IMR-90 (cell line): ENCODE measurements at regions not wholly inside any gene's neighbourhood (a gene's known extent, or its start where the extent isn't known, plus 50 kb on each side); places are given as distances from the start of the nearest gene placed in this dataset.
A peak's percentile ranks its signal among the peaks of the same experiment; 100 is the strongest.

Experiments used
- ATAC-seq: fragments of 200-7000 bp; cut with Tn5 transposase; 2 replicates; pipeline ENCODE4 v1.9.1; 2020; ENCODE audit warnings: low read depth, mild to moderate bottlenecking, moderate library complexity
- BruUV-seq: library from RNA; stranded (reverse); fragments of 400-500 nt; replicated peaks from 2 replicates; lab custom pipeline; 2021; lab: Mats Ljungman, UMichigan
- CTCF ChIA-PET: fragments of 300-600 bp; formaldehyde crosslinking; extraction: SDS; loops from one replicate; lab custom pipeline; 2021; ENCODE audit warnings: antibody characterized with exemption; lab: Yijun Ruan, JAX
- POLR2A ChIA-PET: fragments of 300-600 bp; sonication (Branson Sonifier 250); formaldehyde crosslinking; loops from one replicate; lab custom pipeline; 2022; ENCODE audit warnings: antibody characterized with exemption; ENCODE audit not compliant: unreplicated experiment; lab: Charles Lee
- DNase-seq: peaks from one replicate; pipeline ENCODE4 v3.0.0; 2013
- H2AFZ ChIP-seq: replicated peaks from 2 replicates; pipeline ENCODE3; 2013; ENCODE audit warnings: low read length, mild to moderate bottlenecking; ENCODE audit not compliant: poor library complexity
- H2AK5ac ChIP-seq: 2 replicates; pipeline ENCODE4 v1.6.1; 2013; ENCODE audit warnings: low read depth, low read length, inconsistent platforms
- H2AK9ac ChIP-seq: replicated peaks from 2 replicates; pipeline ENCODE3; 2013; ENCODE audit warnings: mild to moderate bottlenecking, low read depth, low read length, moderate library complexity; ENCODE audit not compliant: poor library complexity
- H2BK120ac ChIP-seq: 2 replicates; pipeline ENCODE4 v1.6.1; 2013; ENCODE audit warnings: low read depth, low read length, inconsistent platforms
- H2BK15ac ChIP-seq: 3 replicates; pipeline ENCODE4 v1.6.1; 2013; ENCODE audit warnings: low read depth, low read length, inconsistent platforms
- H2BK20ac ChIP-seq: 2 replicates; pipeline ENCODE4 v1.6.1; 2013; ENCODE audit warnings: low read depth, mild to moderate bottlenecking, inconsistent platforms, low read length, moderate library complexity
- H2BK5ac ChIP-seq: 2 replicates; pipeline ENCODE4 v1.6.1; 2013; ENCODE audit warnings: mild to moderate bottlenecking, low read depth, low read length, inconsistent platforms; ENCODE audit not compliant: poor library complexity, severe bottlenecking
- H3K14ac ChIP-seq: replicated peaks from 2 replicates; pipeline ENCODE4 v1.6.1; 2013; ENCODE audit warnings: low read depth, low read length, inconsistent platforms
- H3K18ac ChIP-seq: 2 replicates; pipeline ENCODE4 v1.6.1; 2013; ENCODE audit warnings: low read depth, low read length, control low read depth
- H3K23ac ChIP-seq: 2 replicates; pipeline ENCODE4 v1.6.1; 2013; ENCODE audit warnings: low read depth, low read length, inconsistent platforms
- H3K27ac ChIP-seq: 2 replicates; pipeline ENCODE4 v1.5.1; 2013; ENCODE audit warnings: mild to moderate bottlenecking, control low read depth, low read length; ENCODE audit not compliant: insufficient read depth
- H3K27me3 ChIP-seq: 2 replicates; pipeline ENCODE4 v1.6.1; 2013; ENCODE audit warnings: low read length; ENCODE audit not compliant: control insufficient read depth, insufficient read depth
- H3K36me3 ChIP-seq: 2 replicates; pipeline ENCODE4 v1.6.1; 2013; ENCODE audit warnings: low read length, mixed read lengths; ENCODE audit not compliant: control insufficient read depth, insufficient read depth
- H3K4ac ChIP-seq: 2 replicates; pipeline ENCODE4 v1.6.1; 2013; ENCODE audit warnings: low read depth, low read length, inconsistent platforms
- H3K4me1 ChIP-seq: 2 replicates; pipeline ENCODE4 v1.6.1; 2013; ENCODE audit warnings: low read length, mixed read lengths; ENCODE audit not compliant: control insufficient read depth, insufficient read depth
- H3K4me2 ChIP-seq: 2 replicates; pipeline ENCODE4 v1.6.1; 2013; ENCODE audit warnings: low read depth, mild to moderate bottlenecking, control low read depth, low read length, moderate library complexity
- H3K4me3 ChIP-seq: 2 replicates; pipeline ENCODE4 v1.5.1; 2013; ENCODE audit warnings: low read depth, mild to moderate bottlenecking, control low read depth, low read length, moderate library complexity; ENCODE audit not compliant: insufficient read depth
- H3K56ac ChIP-seq: 2 replicates; pipeline ENCODE4 v1.6.1; 2013; ENCODE audit warnings: low read length, inconsistent platforms; ENCODE audit not compliant: insufficient read depth; ENCODE audit errors: extremely low read depth
- H3K79me1 ChIP-seq, 2 experiments: 2 replicates each; pipeline ENCODE4 v1.6.1; 2013; ENCODE audit warnings: low read length in 2 of 2, inconsistent platforms in 1 of 2, low read depth in 1 of 2
- H3K9ac ChIP-seq: 2 replicates; pipeline ENCODE4 v1.6.1; 2013; ENCODE audit warnings: low read depth, low read length, control low read depth
- H3K9me1 ChIP-seq: 2 replicates; pipeline ENCODE4 v1.6.1; 2013; ENCODE audit warnings: low read length, inconsistent platforms; ENCODE audit not compliant: insufficient read depth
- H3K9me3 ChIP-seq: 2 replicates; pipeline ENCODE4 v1.6.1; 2013; ENCODE audit warnings: low read length; ENCODE audit not compliant: control insufficient read depth, insufficient read depth
- H4K20me1 ChIP-seq: 2 replicates; pipeline ENCODE4 v1.6.1; 2013; ENCODE audit warnings: low read length, inconsistent platforms; ENCODE audit not compliant: insufficient read depth
- H4K5ac ChIP-seq: 2 replicates; pipeline ENCODE4 v1.6.1; 2013; ENCODE audit warnings: mild to moderate bottlenecking, low read depth, low read length, control low read depth
- H4K8ac ChIP-seq, 2 experiments: 2 replicates each; pipeline ENCODE4 v1.6.1; 2013; ENCODE audit warnings: low read depth in 2 of 2, low read length in 2 of 2, control low read depth in 1 of 2, inconsistent platforms in 1 of 2
- H4K91ac ChIP-seq: 2 replicates; pipeline ENCODE4 v1.6.1; 2013; ENCODE audit warnings: low read depth, low read length, inconsistent platforms; ENCODE audit not compliant: insufficient read depth
- BHLHE40 ChIP-seq: fragments of 150-350 bp; IDR thresholded peaks from 2 replicates; pipeline ENCODE4 v1.6.1; 2016; ENCODE audit warnings: mild to moderate bottlenecking, low read depth, low read length
- CEBPB ChIP-seq: IDR thresholded peaks from 2 replicates; pipeline ENCODE4 v1.6.1; 2012; ENCODE audit warnings: low read depth, low read length, improper control_type of control experiment
- CHD1 ChIP-seq: IDR thresholded peaks from 2 replicates; pipeline ENCODE4 v1.6.1; 2012; ENCODE audit warnings: low read depth, low read length, improper control_type of control experiment
- FOS ChIP-seq: fragments of 150-350 bp; IDR thresholded peaks from 2 replicates; pipeline ENCODE4 v1.6.1; 2016; ENCODE audit warnings: low read depth, low read length
- MAFK ChIP-seq: IDR thresholded peaks from 2 replicates; pipeline ENCODE4 v1.6.1; 2012; ENCODE audit warnings: low read depth, low read length, improper control_type of control experiment
- MAZ ChIP-seq: IDR thresholded peaks from 2 replicates; pipeline ENCODE4 v1.6.1; 2012; ENCODE audit warnings: low read depth, mild to moderate bottlenecking, low read length, improper control_type of control experiment, moderate library complexity, borderline replicate concordance
- MXI1 ChIP-seq: IDR thresholded peaks from 2 replicates; pipeline ENCODE4 v1.6.1; 2012; ENCODE audit warnings: low read depth, mild to moderate bottlenecking, low read length, moderate library complexity, borderline replicate concordance
- NFE2L2 ChIP-seq: fragments of 150-350 bp; IDR thresholded peaks from 2 replicates; pipeline ENCODE4 v1.6.1; 2016; ENCODE audit warnings: low read depth, mild to moderate bottlenecking, low read length
- POLR2A ChIP-seq: IDR thresholded peaks from 2 replicates; pipeline ENCODE4 v1.6.1; 2012; ENCODE audit warnings: mild to moderate bottlenecking, low read depth, low read length
- RAD21 ChIP-seq: IDR thresholded peaks from 2 replicates; pipeline ENCODE4 v1.6.1; 2012; ENCODE audit warnings: low read length, improper control_type of control experiment
- RCOR1 ChIP-seq: IDR thresholded peaks from 2 replicates; pipeline ENCODE4 v1.6.1; 2012; ENCODE audit warnings: mild to moderate bottlenecking, low read length, improper control_type of control experiment; ENCODE audit not compliant: insufficient replicate concordance
- RFX5 ChIP-seq: IDR thresholded peaks from 2 replicates; pipeline ENCODE4 v1.8.0; 2012; ENCODE audit warnings: low read depth, mild to moderate bottlenecking, low read length, moderate library complexity
- SMC3 ChIP-seq: fragments of 150-350 bp; IDR thresholded peaks from 2 replicates; pipeline ENCODE4 v1.6.1; 2016; ENCODE audit warnings: low read depth, mild to moderate bottlenecking, antibody characterized with exemption, low read length, moderate library complexity
- WGBS, 2 experiments: methylation state at CpG; one replicate each; pipeline versions ENCODE4 v1.1.5 to v1.1.7; 2013; ENCODE audit warnings: missing lambda C conversion rate in 2 of 2; ENCODE audit not compliant: insufficient read length in 1 of 2; ENCODE audit errors: extremely low coverage in 2 of 2; 5-methylcytosine and 5-hydroxymethylcytosine counted together
- dilution Hi-C: fragments of 300-500 bp; cut with HindIII; formaldehyde crosslinking; loops from one replicate; pipeline ENCODE4 v1.14.3; 2018; ENCODE audit warnings: low sequenced_read_pairs; ENCODE audit not compliant: unreplicated experiment
- in situ Hi-C: fragments of 300-500 bp; cut with MboI; formaldehyde crosslinking; loops from 3 replicates; pipeline ENCODE4 v1.14.3; 2019; ENCODE audit warnings: low sequenced_read_pairs, inconsistent platforms, mixed read lengths
- intact Hi-C: fragments of 100-400 bp; cut with micrococcal nuclease; formaldehyde crosslinking; loops from 2 replicates; pipeline ENCODE4 v1.10.0; 2022
- TF ChIP-seq, protein P1 (sequence below): fragments of 150-350 bp; IDR thresholded peaks from 2 replicates; pipeline ENCODE4 v1.6.1; 2016; ENCODE audit warnings: low read depth, mild to moderate bottlenecking, low read length, moderate library complexity, borderline replicate concordance
- TF ChIP-seq, protein P2 (sequence below): fragments of 150-350 bp; IDR thresholded peaks from 2 replicates; pipeline ENCODE4 v1.6.1; 2017; ENCODE audit warnings: mild to moderate bottlenecking, antibody characterized with exemption, low read length, low read depth
- TF ChIP-seq, protein P3 (sequence below): conservative IDR thresholded peaks from 2 replicates; pipeline ENCODE4 v1.5.1; 2012; ENCODE audit warnings: mild to moderate bottlenecking, low read depth, low read length, improper control_type of control experiment

DNA sequence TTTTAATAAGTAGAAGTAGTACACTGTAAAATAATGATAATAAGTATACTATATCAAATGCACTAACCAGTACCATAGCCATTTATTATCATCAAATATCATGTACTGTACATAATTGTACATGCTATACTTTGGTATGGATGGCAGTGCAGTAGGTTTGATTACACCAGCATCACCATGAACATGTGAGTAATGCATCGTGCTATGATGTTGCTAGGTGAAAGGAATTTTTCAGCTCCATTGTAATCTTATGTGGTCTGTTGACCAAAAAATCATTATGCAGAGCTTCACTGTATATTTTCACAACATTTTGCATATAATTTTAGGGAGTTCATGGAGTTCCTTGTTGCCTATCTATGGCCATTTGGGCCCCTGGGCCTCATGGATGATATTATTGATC lies 72.2 kb upstream of the HMHB1 start:
- no TSS peak for BruUV-seq
- Histone ChIP-seq H3K79me1 (no peaks in the 10 kb centered on the region), H2BK20ac (no peak overlapping the region), H3K4me1 (peaks cover 1% of the 10 kb centered on the region; the same call in 1 of the 2 replicates), H3K4me2 (no peak overlapping the region), H2BK120ac (no peak overlapping the region), H3K36me3 (no peaks in the 10 kb centered on the region), H3K4ac (no peak overlapping the region), H3K14ac (no peak overlapping the region), H3K9me3 (no peaks in the 10 kb centered on the region), H4K20me1 (no peaks in the 10 kb centered on the region), H4K91ac (no peak overlapping the region), H3K4me3 (no peak overlapping the region), H4K8ac (no peak overlapping the region), H3K27ac (no peak overlapping the region), H3K9ac (no peak overlapping the region), H2AK5ac (no peak overlapping the region), H3K27me3 (no peaks in the 10 kb centered on the region), H2BK5ac (no peak overlapping the region), H2AFZ (no peak overlapping the region), H2AK9ac (no peak overlapping the region), H2BK15ac (no peak overlapping the region), H3K9me1 (no peaks in the 10 kb centered on the region), H3K56ac (no peak overlapping the region), H4K5ac (no peak overlapping the region), H3K18ac (no peak overlapping the region), H3K23ac (no peak overlapping the region)
- intact Hi-C loops: no loop called here
- CTCF ChIA-PET: no interaction called here
- dilution Hi-C loops: no loop called here
- peak; percentile 22 for DNase-seq
- in situ Hi-C loops: no loop called here
- no peak for ATAC-seq
- POLR2A ChIA-PET: no interaction called here
- no CpG with 5 or more reads among the region's 1 CpG for WGBS, 2 experiments
- TF ChIP-seq, protein P1, sequence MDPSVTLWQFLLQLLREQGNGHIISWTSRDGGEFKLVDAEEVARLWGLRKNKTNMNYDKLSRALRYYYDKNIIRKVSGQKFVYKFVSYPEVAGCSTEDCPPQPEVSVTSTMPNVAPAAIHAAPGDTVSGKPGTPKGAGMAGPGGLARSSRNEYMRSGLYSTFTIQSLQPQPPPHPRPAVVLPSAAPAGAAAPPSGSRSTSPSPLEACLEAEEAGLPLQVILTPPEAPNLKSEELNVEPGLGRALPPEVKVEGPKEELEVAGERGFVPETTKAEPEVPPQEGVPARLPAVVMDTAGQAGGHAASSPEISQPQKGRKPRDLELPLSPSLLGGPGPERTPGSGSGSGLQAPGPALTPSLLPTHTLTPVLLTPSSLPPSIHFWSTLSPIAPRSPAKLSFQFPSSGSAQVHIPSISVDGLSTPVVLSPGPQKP: no peak
- TF ChIP-seq FOS (no peak), SMC3 (no peak), MXI1 (no peak), NFE2L2 (no peak), MAFK (no peak), RCOR1 (no peak), CHD1 (no peak), RFX5 (no peak), CEBPB (no peak), RAD21 (no peak), BHLHE40 (no peak), MAZ (no peak), POLR2A (no peak)
- TF ChIP-seq, protein P2, sequence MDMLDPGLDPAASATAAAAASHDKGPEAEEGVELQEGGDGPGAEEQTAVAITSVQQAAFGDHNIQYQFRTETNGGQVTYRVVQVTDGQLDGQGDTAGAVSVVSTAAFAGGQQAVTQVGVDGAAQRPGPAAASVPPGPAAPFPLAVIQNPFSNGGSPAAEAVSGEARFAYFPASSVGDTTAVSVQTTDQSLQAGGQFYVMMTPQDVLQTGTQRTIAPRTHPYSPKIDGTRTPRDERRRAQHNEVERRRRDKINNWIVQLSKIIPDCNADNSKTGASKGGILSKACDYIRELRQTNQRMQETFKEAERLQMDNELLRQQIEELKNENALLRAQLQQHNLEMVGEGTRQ: no peak
- TF ChIP-seq, protein P3, sequence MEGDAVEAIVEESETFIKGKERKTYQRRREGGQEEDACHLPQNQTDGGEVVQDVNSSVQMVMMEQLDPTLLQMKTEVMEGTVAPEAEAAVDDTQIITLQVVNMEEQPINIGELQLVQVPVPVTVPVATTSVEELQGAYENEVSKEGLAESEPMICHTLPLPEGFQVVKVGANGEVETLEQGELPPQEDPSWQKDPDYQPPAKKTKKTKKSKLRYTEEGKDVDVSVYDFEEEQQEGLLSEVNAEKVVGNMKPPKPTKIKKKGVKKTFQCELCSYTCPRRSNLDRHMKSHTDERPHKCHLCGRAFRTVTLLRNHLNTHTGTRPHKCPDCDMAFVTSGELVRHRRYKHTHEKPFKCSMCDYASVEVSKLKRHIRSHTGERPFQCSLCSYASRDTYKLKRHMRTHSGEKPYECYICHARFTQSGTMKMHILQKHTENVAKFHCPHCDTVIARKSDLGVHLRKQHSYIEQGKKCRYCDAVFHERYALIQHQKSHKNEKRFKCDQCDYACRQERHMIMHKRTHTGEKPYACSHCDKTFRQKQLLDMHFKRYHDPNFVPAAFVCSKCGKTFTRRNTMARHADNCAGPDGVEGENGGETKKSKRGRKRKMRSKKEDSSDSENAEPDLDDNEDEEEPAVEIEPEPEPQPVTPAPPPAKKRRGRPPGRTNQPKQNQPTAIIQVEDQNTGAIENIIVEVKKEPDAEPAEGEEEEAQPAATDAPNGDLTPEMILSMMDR: no peak
